GM18505 (cell line): ENCODE measurements at regions not wholly inside any gene's neighbourhood (a gene's known extent, or its start where the extent isn't known, plus 50 kb on each side); places are given as distances from the start of the nearest gene placed in this dataset.
"Not testable (repeated sequence)": the region's sequence is repeated elsewhere in the genome, so short reads cannot be mapped to it uniquely, and the experiment has no call there.

ENCODE experiments used
- ATAC-seq: cut with Tn5 transposase; IDR thresholded peaks from one replicate; pipeline ENCODE4 v1.9.1; 2021; ENCODE audit not compliant: unreplicated experiment
- POLR2A ChIP-seq: IDR thresholded peaks from 4 replicates; pipeline ENCODE4 v1.6.1; 2011; ENCODE audit warnings: borderline replicate concordance; ENCODE audit not compliant: insufficient read depth, insufficient read length; ENCODE audit errors: extremely low read depth

DNA sequence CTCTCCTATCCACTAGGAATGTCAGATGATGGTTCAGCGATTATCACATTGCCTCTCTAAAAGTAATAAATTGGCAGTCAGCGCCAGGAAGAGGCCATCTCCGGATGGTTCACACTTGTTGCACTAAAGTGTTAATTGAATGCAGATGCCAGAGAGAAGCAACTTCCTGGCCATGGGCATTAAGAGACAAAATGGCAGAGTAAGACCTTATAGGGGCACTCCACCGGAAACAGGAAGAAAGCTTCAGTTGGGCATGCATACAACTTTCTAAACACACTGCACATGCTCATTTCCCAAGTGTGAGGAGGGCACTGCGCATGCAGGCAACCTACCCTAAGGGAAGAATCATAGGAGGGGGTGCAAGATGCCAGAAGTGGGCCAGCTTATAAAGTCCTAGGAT, 71.7 kb upstream of the AUTS2 start:
- no peak for TF ChIP-seq POLR2A
- no peak for ATAC-seq

DNA sequence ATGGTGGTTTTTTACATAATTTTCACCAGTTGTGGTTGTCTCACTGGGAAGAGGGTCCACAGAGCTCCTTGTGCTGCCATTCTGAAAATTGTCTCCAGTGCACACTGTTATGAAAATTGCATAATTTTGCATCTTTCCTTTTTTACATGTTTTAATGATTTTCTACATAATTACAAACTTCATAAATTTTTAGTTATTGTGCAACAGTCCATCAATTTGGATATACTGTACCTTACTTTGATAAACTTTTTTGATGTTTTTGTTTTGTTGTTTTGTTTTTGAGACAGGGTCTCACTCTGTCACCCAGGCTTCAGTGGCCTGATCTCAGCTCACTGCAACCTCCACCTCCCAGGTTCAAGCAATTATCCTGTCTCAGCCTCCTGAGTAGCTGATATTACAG, 70.6 kb upstream of the AUTS2 start:
- ATAC-seq: no peak
- no peak for TF ChIP-seq POLR2A

- ATAC-seq: no peak
- TF ChIP-seq POLR2A: no peak
These were observed 67.2 kb upstream of the AUTS2 start for GRCh38 chr7:69531050-69531449.

DNA sequence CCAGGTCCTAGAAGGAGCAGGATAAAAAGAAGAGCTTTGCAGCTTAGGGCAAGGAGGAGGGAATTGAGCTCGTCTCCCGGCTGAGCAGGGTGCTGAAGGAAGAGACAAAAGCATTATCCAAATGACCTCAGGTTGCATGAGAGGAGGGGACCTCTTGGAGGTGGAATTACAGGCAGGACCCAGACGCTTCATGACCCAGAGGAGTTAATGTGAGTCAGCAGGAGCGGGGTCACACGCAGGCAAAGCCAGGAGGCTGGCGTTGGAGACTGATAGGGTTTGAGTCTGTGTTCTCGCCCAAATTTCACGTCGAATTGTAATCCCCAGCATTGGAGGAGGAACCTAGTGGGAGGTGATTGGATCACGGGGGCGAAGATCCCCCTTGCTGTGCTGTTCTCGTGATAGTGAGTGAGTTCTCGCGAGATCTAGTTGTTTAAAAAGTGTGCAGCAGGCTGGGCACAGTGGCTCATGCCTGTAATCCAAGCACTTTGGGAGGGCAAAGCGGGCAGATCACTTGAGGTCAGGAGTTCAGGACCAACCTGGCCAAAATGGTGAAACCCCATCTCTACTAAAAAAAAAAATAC, 63.7 kb upstream of the AUTS2 start:
- no peak for ATAC-seq

GRCh38 chr7:69537691-69538090, 60.6 kb upstream of the AUTS2 start:
- TF ChIP-seq POLR2A: no peak
- no peak for ATAC-seq

More for the DNA sequence above, 63.7 kb upstream of the AUTS2 start:
- TF ChIP-seq POLR2A: no peak

GRCh38 chr7:69539531-69539930, 58.7 kb upstream of the AUTS2 start:
- ATAC-seq: no peak
- no peak for TF ChIP-seq POLR2A

DNA sequence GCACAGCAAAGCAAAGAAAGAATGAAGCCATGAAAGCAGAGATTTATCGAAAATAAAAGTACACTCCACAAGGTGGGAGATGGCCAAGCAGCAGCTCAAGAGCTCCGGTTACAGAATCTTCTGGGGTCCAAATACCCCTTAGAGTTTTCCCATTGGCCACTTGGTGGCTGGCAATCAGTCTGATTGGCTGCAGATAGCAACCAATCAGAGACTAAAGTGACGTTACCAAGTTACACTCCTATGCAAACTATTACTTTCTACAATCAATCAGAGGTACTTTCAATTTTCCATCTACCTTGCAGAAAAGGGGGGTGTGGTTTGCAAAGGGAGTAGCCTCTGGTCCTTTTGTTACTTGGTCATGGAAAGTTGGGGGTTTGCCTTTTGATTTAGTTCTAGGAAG, 58.0 kb upstream of the AUTS2 start:
- TF ChIP-seq POLR2A: no peak
- no peak for ATAC-seq

- ATAC-seq: not testable (repeated sequence)
These were observed 56.4 kb upstream of the AUTS2 start for GRCh38 chr7:69541779-69542432.

DNA sequence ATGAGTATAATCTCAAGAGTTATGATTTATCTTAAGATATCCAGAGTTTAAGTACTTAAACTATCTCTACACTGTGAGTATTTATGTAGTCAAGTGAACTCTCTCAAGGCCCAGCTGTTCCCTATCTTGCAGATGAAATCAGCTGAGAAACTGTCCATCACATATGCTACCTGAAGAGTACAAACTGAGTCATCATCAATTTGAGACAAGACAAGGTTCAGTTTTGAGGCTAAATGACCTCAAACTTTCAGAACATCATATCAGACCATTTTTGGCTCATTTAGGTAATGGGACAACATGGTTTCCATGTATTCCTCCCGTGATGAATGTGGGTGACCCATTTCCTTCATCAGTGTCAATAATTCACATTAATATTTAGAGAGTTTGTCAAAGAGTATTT, 53.1 kb upstream of the AUTS2 start:
- ATAC-seq: no peak
- no peak for TF ChIP-seq POLR2A
